NOMO-1 (cell line): ENCODE measurements at regions not wholly inside any gene's neighbourhood (a gene's known extent, or its start where the extent isn't known, plus 50 kb on each side); places are given as distances from the start of the nearest gene placed in this dataset.
"Not testable (repeated sequence)": the region's sequence is repeated elsewhere in the genome, so short reads cannot be mapped to it uniquely, and the experiment has no call there.

Experiments
- DNase-seq, 2 experiments: peaks; one replicate each; lab custom pipeline; 2025; ENCODE audit not compliant: unreplicated experiment in 2 of 2; lab: John Stamatoyannopoulos, UW

DNA sequence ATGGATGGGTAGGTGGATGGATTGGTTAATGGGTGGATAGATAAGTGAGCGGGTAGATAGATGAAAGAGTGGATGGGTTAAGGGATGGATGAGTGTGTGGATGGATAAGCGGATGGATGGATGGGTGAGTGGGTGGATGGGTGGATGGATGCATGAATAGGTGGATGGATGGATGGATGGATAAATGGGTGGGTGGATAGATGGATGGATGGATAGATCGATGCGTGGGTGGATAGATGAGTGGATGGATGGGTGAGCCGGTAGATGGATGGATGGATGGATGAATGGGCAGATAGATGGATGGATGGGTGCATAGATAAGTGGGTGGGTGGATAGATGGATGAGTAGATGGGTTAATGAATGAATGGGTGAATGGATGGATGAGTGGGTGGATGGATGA, 90.9 kb downstream of the CPZ start:
- no peak for DNase-seq

DNA sequence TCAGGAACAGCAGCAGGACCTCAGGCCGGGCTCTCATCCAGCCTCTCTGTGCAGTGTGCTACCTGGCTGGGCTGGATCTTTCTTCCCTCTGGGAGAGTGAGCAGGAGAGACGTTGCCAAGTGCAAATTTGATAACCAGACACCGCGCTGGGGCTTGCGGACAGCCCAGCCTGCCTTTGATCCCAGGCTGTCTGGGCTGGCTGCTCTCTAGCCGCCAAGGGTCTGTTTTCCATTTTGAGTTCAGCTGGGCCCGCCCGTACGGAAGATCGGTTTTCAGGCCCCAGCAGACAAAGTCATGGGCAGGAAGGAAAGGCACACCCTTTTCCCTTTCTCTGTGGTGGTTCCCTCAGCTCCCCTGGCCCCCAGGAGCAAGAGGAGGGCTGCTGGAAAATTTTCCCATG, 90.2 kb downstream of the CPZ start:
- DNase-seq = no peak

DNA sequence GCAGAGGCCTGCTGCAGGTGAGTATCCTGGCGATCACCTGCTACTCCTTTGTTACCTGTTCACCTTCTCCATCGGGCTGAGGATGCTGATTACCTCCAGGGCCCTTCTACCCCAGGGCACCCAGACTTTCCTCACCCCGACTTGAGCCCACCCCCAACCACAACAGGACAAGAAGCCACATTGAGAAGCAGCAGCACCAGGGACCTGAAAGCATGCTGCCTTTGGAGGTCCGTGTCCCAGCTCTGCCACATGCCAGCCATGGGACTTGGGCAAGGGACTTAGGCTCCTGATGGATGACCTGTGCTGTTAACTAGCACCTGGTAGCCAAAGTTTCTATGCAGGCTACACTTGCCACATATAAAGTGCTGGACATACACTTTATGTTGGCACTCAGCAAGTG, 89.7 kb downstream of the CPZ start:
- DNase-seq = no peak

GRCh38 chr4:8681391-8681790, 88.8 kb downstream of the CPZ start:
- no peak for DNase-seq

DNA sequence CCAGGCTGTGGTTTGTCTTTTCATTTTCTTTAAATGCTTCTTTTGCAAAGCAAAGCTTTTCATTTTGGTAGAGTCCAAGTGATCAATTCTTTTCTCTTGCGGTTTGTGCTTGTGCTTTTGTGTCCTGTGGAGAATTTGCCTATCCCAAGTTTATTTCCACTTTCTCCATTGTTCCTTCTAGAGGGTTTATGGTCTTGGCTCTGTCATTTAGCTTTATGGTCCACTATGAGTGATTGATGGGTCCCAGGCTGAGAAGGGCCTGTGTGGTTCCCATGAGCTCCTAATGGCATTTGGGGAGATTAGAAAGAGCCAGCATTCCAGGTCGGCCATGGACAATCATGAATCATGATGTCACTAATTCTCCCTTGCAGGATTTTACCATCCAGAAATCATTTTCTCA, 86.5 kb downstream of the CPZ start:
- no peak for DNase-seq

- no peak for DNase-seq
These were observed 84.1 kb downstream of the CPZ start for GRCh38 chr4:8676676-8677075.

DNA sequence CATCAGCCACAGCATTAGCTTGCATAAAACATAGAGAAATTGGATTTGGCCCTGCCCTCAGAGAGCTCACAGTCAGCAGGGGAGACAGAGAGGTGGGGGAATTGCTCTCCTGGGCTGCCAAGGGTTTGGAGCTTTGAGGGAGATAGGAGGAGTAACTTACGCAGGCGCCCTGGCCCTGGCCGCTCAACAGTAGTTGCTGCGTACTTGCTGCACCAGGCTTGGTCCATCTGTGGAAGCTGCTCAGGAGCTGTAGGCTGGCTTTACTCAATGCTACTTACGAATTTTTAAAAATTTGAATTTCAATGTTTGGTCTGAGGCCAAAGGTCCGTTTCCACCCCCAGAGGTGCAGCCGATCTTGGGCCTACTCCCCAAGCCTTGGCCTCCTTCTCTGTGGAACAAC, 83.3 kb downstream of the CPZ start:
- DNase-seq = no peak

DNA sequence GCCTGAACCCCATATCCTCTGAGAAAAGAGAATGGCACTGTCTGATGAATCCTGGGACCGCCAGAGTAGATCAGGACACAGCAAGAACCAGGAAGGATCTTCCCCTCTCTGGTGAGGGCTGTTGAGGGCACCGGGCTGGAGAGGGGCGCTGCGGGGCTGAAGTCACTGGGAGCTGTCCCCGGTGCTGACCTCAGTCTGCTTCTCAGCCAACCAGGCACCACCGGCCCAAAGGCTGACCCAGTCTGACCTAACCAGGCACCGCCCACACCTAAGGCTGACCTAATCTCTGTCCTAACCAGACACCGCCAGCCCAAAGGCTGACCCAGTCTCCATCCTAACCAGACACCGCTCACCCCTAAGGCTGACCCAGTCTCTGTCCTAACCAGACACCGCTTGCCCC, 82.8 kb downstream of the CPZ start:
- no peak for DNase-seq

- DNase-seq = no peak
These were observed 81.8 kb downstream of the CPZ start for GRCh38 chr4:8674311-8674885.

DNA sequence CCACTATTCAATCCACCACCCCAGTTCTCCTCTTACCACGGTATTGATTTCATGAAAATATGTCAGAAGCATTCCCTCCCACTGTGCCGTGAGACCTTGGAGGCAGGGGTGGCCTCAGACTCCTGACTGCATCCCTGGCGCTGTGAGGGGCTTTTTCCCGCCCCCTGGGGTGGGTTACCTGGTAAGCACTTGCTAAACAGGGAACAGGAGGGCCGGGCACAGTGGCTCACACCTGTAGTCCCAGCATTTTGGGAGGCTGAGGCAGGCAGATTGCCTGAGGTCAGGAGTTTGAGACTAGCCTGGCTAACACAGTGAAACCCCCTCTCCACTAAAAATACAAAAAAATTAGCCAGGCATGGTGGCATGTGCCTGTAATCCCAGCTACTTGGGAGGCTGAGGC, 80.5 kb downstream of the CPZ start:
- not testable (repeated sequence) for DNase-seq

DNA sequence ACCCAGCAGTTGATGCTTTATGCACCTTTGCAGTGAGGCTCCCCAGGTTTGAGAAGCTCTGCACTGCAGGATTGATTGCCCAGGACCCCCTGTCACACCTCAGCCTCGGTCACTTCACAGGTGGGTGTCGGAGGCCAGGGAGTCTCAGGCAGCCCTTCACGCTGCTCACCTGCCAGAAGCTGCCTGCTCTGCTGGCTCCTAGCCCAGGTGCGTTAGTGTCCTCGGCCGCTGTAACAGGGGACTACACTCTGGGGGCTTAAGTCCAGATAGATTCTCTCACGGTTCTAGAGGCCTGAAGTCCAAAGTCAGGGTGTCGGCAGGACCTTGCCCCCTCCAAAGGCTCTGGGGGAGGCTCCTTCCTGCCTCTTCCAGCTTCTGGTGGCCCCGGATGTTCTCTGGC, 79.9 kb downstream of the CPZ start:
- DNase-seq = no peak

- DNase-seq = no peak
These were observed 79.2 kb downstream of the CPZ start for GRCh38 chr4:8671712-8672290.
